HCT116 (cell line): ENCODE measurements at regions not wholly inside any gene's neighbourhood (a gene's known extent, or its start where the extent isn't known, plus 50 kb on each side); places are given as distances from the start of the nearest gene placed in this dataset.

ENCODE experiments used
- ATAC-seq: fragments of 200-7000 bp; cut with Tn5 transposase; 2 replicates; pipeline ENCODE4 v1.9.1; 2020; ENCODE audit warnings: mild to moderate bottlenecking, moderate library complexity
- BruUV-seq: library from RNA; stranded (reverse); fragments of 400-500 nt; replicated peaks from 2 replicates; lab custom pipeline; 2021; lab: Mats Ljungman, UMichigan
- CTCF ChIA-PET: fragments of 300-600 bp; sonication (Branson Sonifier 250); formaldehyde crosslinking; loops from one replicate; lab custom pipeline; 2021; ENCODE audit warnings: antibody characterized with exemption; lab: Charles Lee
- POLR2A ChIA-PET: fragments of 300-600, 350-600 bp; sonication (Branson Sonifier 250); formaldehyde crosslinking; loops from one replicate; lab custom pipeline; 2021; ENCODE audit warnings: antibody characterized with exemption; lab: Charles Lee
- RAD21 ChIA-PET, 2 experiments: fragments of 300-600 bp; sonication (Branson Sonifier 250); formaldehyde crosslinking; loops; one replicate each; lab custom pipeline; 2023; ENCODE audit warnings: low total read pairs in 2 of 2; ENCODE audit not compliant: uncharacterized antibody in 2 of 2, unreplicated experiment in 2 of 2, low non-redundant PET in 1 of 2; lab: Charles Lee
- DNase-seq: peaks from one replicate; pipeline ENCODE4 v3.0.0-alpha.2; 2010; ENCODE audit warnings: low read depth, low spot score
- H2AFZ ChIP-seq: fragments of 200-600 bp; shearing (Covaris generic), sonication (generic); 2 replicates; pipeline ENCODE4 v1.6.1; 2017; ENCODE audit warnings: low read depth, mixed run types, mixed read lengths, antibody characterized with exemption, low read length; ENCODE audit not compliant: poor library complexity, severe bottlenecking
- H3K27ac ChIP-seq: 2 replicates; pipeline ENCODE4 v1.5.1; 2012; ENCODE audit warnings: low read depth, low read length
- H3K27me3 ChIP-seq: fragments of 200-600 bp; sonication (generic); 2 replicates; pipeline ENCODE4 v1.6.1; 2016; ENCODE audit warnings: mixed run types, low read length, mixed read lengths; ENCODE audit not compliant: insufficient read depth
- H3K36me3 ChIP-seq, 2 experiments: fragments of 200-500 bp in 1 of 2; fragments of 200-600 bp in 1 of 2; sonication (Bioruptor generic) in 1 of 2; sonication (generic) in 1 of 2; 2 replicates each; pipeline versions ENCODE4 v1.5.1 to v1.6.1; 2014 to 2016; ENCODE audit warnings: low read length in 2 of 2, inconsistent platforms in 1 of 2, mixed read lengths in 1 of 2, mixed run types in 1 of 2; ENCODE audit not compliant: insufficient read depth in 2 of 2, control insufficient read depth in 1 of 2
- H3K4me1 ChIP-seq, 2 experiments: fragments of 200-600 bp in 1 of 2; sonication (generic) in 1 of 2; 2 replicates each; pipeline versions ENCODE4 v1.5.1 to v1.6.1; 2012 to 2017; ENCODE audit warnings: low read length in 2 of 2, inconsistent platforms in 1 of 2, mild to moderate bottlenecking in 1 of 2, mixed read lengths in 1 of 2, mixed run types in 1 of 2, moderate library complexity in 1 of 2; ENCODE audit not compliant: insufficient read depth in 2 of 2, control insufficient read depth in 1 of 2
- H3K4me2 ChIP-seq: fragments of 200-600 bp; sonication (generic); 2 replicates; pipeline ENCODE4 v1.6.1; 2017; ENCODE audit warnings: mixed run types, low read length, mixed read lengths
- H3K4me3 ChIP-seq, 2 experiments: fragments of 200-600 bp in 1 of 2; sonication (generic) in 1 of 2; replicated peaks in 1 of 2; 2 replicates each; pipeline ENCODE4 v1.5.1; 2011 to 2016; ENCODE audit warnings: low read length in 2 of 2, control low read depth in 1 of 2, low read depth in 1 of 2, mild to moderate bottlenecking in 1 of 2, mixed read lengths in 1 of 2, mixed run types in 1 of 2
- H3K79me2 ChIP-seq: fragments of 200-600 bp; sonication (generic); 2 replicates; pipeline ENCODE4 v1.6.1; 2017; ENCODE audit warnings: mild to moderate bottlenecking, mixed run types, low read length, moderate library complexity, mixed read lengths; ENCODE audit not compliant: insufficient read depth
- H3K9ac ChIP-seq: fragments of 200-600 bp; sonication (generic); 2 replicates; pipeline ENCODE4 v1.6.1; 2016; ENCODE audit warnings: low read length, mixed read lengths
- H3K9me2 ChIP-seq: fragments of 200-600 bp; sonication (generic), shearing (Covaris generic); 2 replicates; pipeline ENCODE4 v1.6.1; 2017; ENCODE audit warnings: mixed run types, mild to moderate bottlenecking, moderate library complexity; ENCODE audit not compliant: insufficient read depth
- H3K9me3 ChIP-seq, 2 experiments: fragments of 200-500 bp in 1 of 2; fragments of 200-600 bp in 1 of 2; sonication (Bioruptor generic) in 1 of 2; sonication (generic) in 1 of 2; 2 replicates each; pipeline ENCODE4 v1.6.1; 2014 to 2017; ENCODE audit warnings: low read length in 2 of 2, mixed read lengths in 2 of 2, inconsistent platforms in 1 of 2, low read depth in 1 of 2, mild to moderate bottlenecking in 1 of 2, mixed run types in 1 of 2, moderate library complexity in 1 of 2; ENCODE audit not compliant: control insufficient read depth in 1 of 2, insufficient read depth in 1 of 2
- H4K20me1 ChIP-seq: fragments of 200-600 bp; sonication (generic), shearing (Covaris generic); 2 replicates; pipeline ENCODE4 v1.6.1; 2017; ENCODE audit warnings: mixed run types, mild to moderate bottlenecking, moderate library complexity; ENCODE audit not compliant: insufficient read depth
- CBX3 ChIP-seq: IDR thresholded peaks from 2 replicates; pipeline ENCODE4 v1.6.1; 2012; ENCODE audit warnings: low read depth
- ELF1 ChIP-seq: IDR thresholded peaks from 2 replicates; pipeline ENCODE4 v1.6.1; 2012; ENCODE audit warnings: low read depth, borderline replicate concordance
- EZH2phosphoT487 ChIP-seq: fragments of 200-600 bp; IDR thresholded peaks from 2 replicates; pipeline ENCODE4 v1.6.1; 2018; ENCODE audit warnings: antibody characterized with exemption, borderline replicate concordance
- TCF7L2 ChIP-seq: IDR thresholded peaks from 2 replicates; pipeline ENCODE4 v1.7.0; 2011; ENCODE audit warnings: borderline replicate concordance, inconsistent platforms; ENCODE audit not compliant: insufficient read depth, insufficient read length; ENCODE audit errors: extremely low read depth
- YY1 ChIP-seq: IDR thresholded peaks from 2 replicates; pipeline ENCODE4 v1.6.1; 2011; ENCODE audit warnings: low read length, low read depth, moderate library complexity, mild to moderate bottlenecking; ENCODE audit not compliant: insufficient replicate concordance; ENCODE audit errors: extremely low read depth
- ZFX ChIP-seq: fragments of 450-650 bp; IDR thresholded peaks from 2 replicates; pipeline ENCODE4 v1.6.1; 2017
- intact Hi-C: fragments of 100-400 bp; cut with micrococcal nuclease; formaldehyde crosslinking; loops from 2 replicates; pipeline ENCODE4 v1.10.0; 2022
- TF ChIP-seq, protein P1 (sequence below): IDR thresholded peaks from 2 replicates; pipeline ENCODE4 v1.6.1; 2012
- TF ChIP-seq, protein P2 (sequence below), 3 experiments: fragments of 200-600 bp in 1 of 3; sonication (generic) in 1 of 3; IDR thresholded peaks in 2 of 3; conservative IDR thresholded peaks in 1 of 3; 2 replicates each; pipeline ENCODE4 v1.5.1; 2012 to 2017; ENCODE audit warnings: low read depth in 2 of 3, low read length in 2 of 3, antibody characterized with exemption in 1 of 3, borderline replicate concordance in 1 of 3, control low read depth in 1 of 3, mild to moderate bottlenecking in 1 of 3, mixed read lengths in 1 of 3, mixed run types in 1 of 3, moderate library complexity in 1 of 3; ENCODE audit not compliant: insufficient read depth in 1 of 3
- TF ChIP-seq, protein P3 (sequence below): IDR thresholded peaks from 2 replicates; pipeline ENCODE4 v1.6.1; 2012; ENCODE audit warnings: low read depth

DNA sequence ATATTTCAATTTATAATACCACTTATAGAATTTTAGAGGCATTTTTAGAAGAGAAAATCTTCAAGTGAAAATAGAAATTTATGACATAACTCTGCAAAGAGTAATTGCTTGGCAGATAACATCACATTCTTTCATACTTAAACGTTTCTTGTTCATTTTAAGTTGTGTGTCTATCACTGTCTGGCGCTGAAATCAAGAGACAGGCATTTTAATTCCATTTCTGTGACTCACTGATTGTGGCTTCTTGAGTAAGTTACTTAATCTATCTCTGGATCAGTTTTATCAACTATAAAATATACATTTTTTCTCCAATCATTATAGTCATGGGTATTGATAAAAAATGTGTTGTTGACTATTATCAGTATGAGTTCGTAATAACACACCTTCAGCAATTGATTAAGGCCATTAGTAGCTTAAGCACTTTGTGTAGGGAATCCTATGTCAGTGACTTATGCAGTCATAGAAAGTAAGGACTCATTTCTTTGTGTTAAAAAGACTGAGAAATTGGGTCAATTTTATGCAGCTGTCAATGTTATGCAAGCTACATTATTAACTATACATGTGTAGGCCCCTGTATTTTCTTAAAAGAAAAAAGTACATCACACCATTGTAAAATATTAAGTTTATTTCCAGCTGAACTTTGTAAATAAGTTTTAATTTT lies 497.3 kb downstream of the CCDC85A start:
- DNase-seq, result no peak
- Histone ChIP-seq H3K4me3 (no peak overlapping the region), H3K27ac (no peak overlapping the region), H2AFZ (no peak overlapping the region), H3K9me2 (no peaks in the 10 kb centered on the region), H3K9me3 (no peaks in the 10 kb centered on the region), H4K20me1 (no peaks in the 10 kb centered on the region), H3K36me3 (no peaks in the 10 kb centered on the region), H3K27me3 (no peaks in the 10 kb centered on the region), H3K4me2 (no peak overlapping the region), H3K79me2 (no peaks in the 10 kb centered on the region), H3K9ac (no peak overlapping the region), H3K4me1 (no peaks in the 10 kb centered on the region)
- CTCF ChIA-PET, result no interaction called here
- TF ChIP-seq CBX3, result no peak
- TF ChIP-seq, protein P1, sequence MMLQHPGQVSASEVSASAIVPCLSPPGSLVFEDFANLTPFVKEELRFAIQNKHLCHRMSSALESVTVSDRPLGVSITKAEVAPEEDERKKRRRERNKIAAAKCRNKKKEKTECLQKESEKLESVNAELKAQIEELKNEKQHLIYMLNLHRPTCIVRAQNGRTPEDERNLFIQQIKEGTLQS, result no peak
- TF ChIP-seq, protein P2, sequence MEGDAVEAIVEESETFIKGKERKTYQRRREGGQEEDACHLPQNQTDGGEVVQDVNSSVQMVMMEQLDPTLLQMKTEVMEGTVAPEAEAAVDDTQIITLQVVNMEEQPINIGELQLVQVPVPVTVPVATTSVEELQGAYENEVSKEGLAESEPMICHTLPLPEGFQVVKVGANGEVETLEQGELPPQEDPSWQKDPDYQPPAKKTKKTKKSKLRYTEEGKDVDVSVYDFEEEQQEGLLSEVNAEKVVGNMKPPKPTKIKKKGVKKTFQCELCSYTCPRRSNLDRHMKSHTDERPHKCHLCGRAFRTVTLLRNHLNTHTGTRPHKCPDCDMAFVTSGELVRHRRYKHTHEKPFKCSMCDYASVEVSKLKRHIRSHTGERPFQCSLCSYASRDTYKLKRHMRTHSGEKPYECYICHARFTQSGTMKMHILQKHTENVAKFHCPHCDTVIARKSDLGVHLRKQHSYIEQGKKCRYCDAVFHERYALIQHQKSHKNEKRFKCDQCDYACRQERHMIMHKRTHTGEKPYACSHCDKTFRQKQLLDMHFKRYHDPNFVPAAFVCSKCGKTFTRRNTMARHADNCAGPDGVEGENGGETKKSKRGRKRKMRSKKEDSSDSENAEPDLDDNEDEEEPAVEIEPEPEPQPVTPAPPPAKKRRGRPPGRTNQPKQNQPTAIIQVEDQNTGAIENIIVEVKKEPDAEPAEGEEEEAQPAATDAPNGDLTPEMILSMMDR (IDR thresholded peaks at IDR 0.05 in 2 of 3, conservative IDR thresholded peaks at IDR 0.05 in 1 of 3; ENCODE audit: borderline replicate concordance in 1 of 3, insufficient read depth in 1 of 3, low read depth in 2 of 3, low read length in 2 of 3), result no peak
- TF ChIP-seq, protein P3, sequence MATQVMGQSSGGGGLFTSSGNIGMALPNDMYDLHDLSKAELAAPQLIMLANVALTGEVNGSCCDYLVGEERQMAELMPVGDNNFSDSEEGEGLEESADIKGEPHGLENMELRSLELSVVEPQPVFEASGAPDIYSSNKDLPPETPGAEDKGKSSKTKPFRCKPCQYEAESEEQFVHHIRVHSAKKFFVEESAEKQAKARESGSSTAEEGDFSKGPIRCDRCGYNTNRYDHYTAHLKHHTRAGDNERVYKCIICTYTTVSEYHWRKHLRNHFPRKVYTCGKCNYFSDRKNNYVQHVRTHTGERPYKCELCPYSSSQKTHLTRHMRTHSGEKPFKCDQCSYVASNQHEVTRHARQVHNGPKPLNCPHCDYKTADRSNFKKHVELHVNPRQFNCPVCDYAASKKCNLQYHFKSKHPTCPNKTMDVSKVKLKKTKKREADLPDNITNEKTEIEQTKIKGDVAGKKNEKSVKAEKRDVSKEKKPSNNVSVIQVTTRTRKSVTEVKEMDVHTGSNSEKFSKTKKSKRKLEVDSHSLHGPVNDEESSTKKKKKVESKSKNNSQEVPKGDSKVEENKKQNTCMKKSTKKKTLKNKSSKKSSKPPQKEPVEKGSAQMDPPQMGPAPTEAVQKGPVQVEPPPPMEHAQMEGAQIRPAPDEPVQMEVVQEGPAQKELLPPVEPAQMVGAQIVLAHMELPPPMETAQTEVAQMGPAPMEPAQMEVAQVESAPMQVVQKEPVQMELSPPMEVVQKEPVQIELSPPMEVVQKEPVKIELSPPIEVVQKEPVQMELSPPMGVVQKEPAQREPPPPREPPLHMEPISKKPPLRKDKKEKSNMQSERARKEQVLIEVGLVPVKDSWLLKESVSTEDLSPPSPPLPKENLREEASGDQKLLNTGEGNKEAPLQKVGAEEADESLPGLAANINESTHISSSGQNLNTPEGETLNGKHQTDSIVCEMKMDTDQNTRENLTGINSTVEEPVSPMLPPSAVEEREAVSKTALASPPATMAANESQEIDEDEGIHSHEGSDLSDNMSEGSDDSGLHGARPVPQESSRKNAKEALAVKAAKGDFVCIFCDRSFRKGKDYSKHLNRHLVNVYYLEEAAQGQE, result no peak
- no peak for TF ChIP-seq TCF7L2
- TF ChIP-seq EZH2phosphoT487, result no peak
- no peak for TF ChIP-seq ZFX
- no peak for TF ChIP-seq ELF1
- no peak for TF ChIP-seq YY1
- POLR2A ChIA-PET, result no interaction called here
- no TSS peak for BruUV-seq
- intact Hi-C loops, result no loop called here
- RAD21 ChIA-PET, result no interaction called here
- ATAC-seq, result no peak
